Vagina (tissue), 2 donors: ENCODE measurements at regions not wholly inside any gene's neighbourhood (a gene's known extent, or its start where the extent isn't known, plus 50 kb on each side); places are given as distances from the start of the nearest gene placed in this dataset.

Source experiments
- DNase-seq, 2 donors: peaks; one replicate each; pipeline ENCODE4 v3.0.0-alpha.2; 2017; ENCODE audit errors: extremely low spot score in 2 of 2
- H3K27ac ChIP-seq: fragments of 200-600 bp; sonication (generic); one replicate; pipeline ENCODE4 v1.5.1; 2019
- H3K27me3 ChIP-seq: fragments of 200-600 bp; sonication (generic); one replicate; pipeline ENCODE4 v1.5.1; 2019
- H3K36me3 ChIP-seq, 2 donors: fragments of 200-600 bp; sonication (generic); one replicate each; pipeline ENCODE4 v1.5.1; 2017 to 2019
- H3K4me1 ChIP-seq: fragments of 200-600 bp; sonication (generic); one replicate; pipeline ENCODE4 v1.5.1; 2019
- H3K4me3 ChIP-seq, 2 donors: fragments of 200-600 bp; sonication (generic); 1 replicate in 1 of 2; 2 replicates in 1 of 2; pipeline ENCODE4 v1.5.1; 2016 to 2019
- H3K9me3 ChIP-seq: fragments of 200-600 bp; sonication (generic); one replicate; pipeline ENCODE4 v1.5.1; 2019
- CTCF ChIP-seq, 3 experiments: fragments of 450-650 bp in 2 of 3; fragments of 200-600 bp in 1 of 3; sonication (generic) in 1 of 3; IDR thresholded peaks; one replicate each; pipeline ENCODE4 v1.5.1; 2017 to 2019; ENCODE audit warnings: antibody characterized with exemption in 3 of 3, mild to moderate bottlenecking in 2 of 3, moderate library complexity in 2 of 3
- POLR2A ChIP-seq, 2 donors: fragments of 450-650 bp; IDR thresholded peaks; one replicate each; pipeline ENCODE4 v1.6.1; 2017; ENCODE audit warnings: antibody characterized with exemption in 2 of 2, mild to moderate bottlenecking in 2 of 2, moderate library complexity in 2 of 2
- POLR2AphosphoS5 ChIP-seq, 2 donors: sonication (generic); formaldehyde crosslinking; IDR thresholded peaks; one replicate each; pipeline ENCODE4 v1.9.0; 2017; ENCODE audit warnings: antibody characterized with exemption in 2 of 2, mild to moderate bottlenecking in 2 of 2, low read depth in 1 of 2; ENCODE audit not compliant: insufficient read depth in 1 of 2
- intact Hi-C: fragments of 100-400 bp; cut with DNase I; formaldehyde crosslinking; loops from one replicate; pipeline ENCODE4 v1.15.1; 2023

GRCh38 chr16:48008011-48008525 lies 147.7 kb downstream of the ABCC12 start:
- no peaks in the 10 kb centered on the region for H3K36me3 ChIP-seq
- DNase-seq = no peak
- H3K27ac ChIP-seq = no peak overlapping the region
- H3K9me3 ChIP-seq = no peaks in the 10 kb centered on the region
- TF ChIP-seq CTCF (IDR thresholded peaks at IDR 0.05) (no peak), POLR2A (IDR thresholded peaks at IDR 0.05) (no peak), POLR2AphosphoS5 (IDR thresholded peaks at IDR 0.05; ENCODE audit: insufficient read depth in 1 of 2, low read depth in 1 of 2) (no peak)
- H3K27me3 ChIP-seq = no peaks in the 10 kb centered on the region
- no peak overlapping the region for H3K4me3 ChIP-seq
- intact Hi-C loops = no loop called here
- no peaks in the 10 kb centered on the region for H3K4me1 ChIP-seq

- no peak for TF ChIP-seq POLR2A (IDR thresholded peaks at IDR 0.05)
- no peak for TF ChIP-seq CTCF (IDR thresholded peaks at IDR 0.05)
- no peak for TF ChIP-seq POLR2AphosphoS5 (IDR thresholded peaks at IDR 0.05; ENCODE audit: insufficient read depth in 1 of 2, low read depth in 1 of 2)
- no peak overlapping the region for H3K4me3 ChIP-seq
- H3K36me3 ChIP-seq = no peaks in the 10 kb centered on the region
- no peaks in the 10 kb centered on the region for H3K27me3 ChIP-seq
- intact Hi-C loops = no loop called here
- H3K4me1 ChIP-seq = no peaks in the 10 kb centered on the region
- DNase-seq = no peak
- H3K9me3 ChIP-seq = no peaks in the 10 kb centered on the region
- no peak overlapping the region for H3K27ac ChIP-seq
Observed at GRCh38 chr16:48004141-48004695, 151.6 kb downstream of the ABCC12 start.

- TF ChIP-seq POLR2A (IDR thresholded peaks at IDR 0.05) = no peak
- TF ChIP-seq CTCF (IDR thresholded peaks at IDR 0.05) = no peak
- TF ChIP-seq POLR2AphosphoS5 (IDR thresholded peaks at IDR 0.05; ENCODE audit: insufficient read depth in 1 of 2, low read depth in 1 of 2) = no peak
- no peaks in the 10 kb centered on the region for H3K27me3 ChIP-seq
- H3K9me3 ChIP-seq = no peaks in the 10 kb centered on the region
- no peak for DNase-seq
- H3K27ac ChIP-seq = no peak overlapping the region
- intact Hi-C loops = no loop called here
- H3K4me3 ChIP-seq = no peak overlapping the region
- no peaks in the 10 kb centered on the region for H3K36me3 ChIP-seq
- no peaks in the 10 kb centered on the region for H3K4me1 ChIP-seq
Observed at GRCh38 chr16:48003206-48003907, 152.4 kb downstream of the ABCC12 start.

- DNase-seq = no peak
Observed at GRCh38 chr16:48001324-48001895, 154.4 kb downstream of the ABCC12 start.

More at GRCh38 chr16:48001324-48001895, 154.4 kb downstream of the ABCC12 start:
- no peaks in the 10 kb centered on the region for H3K36me3 ChIP-seq
- no peaks in the 10 kb centered on the region for H3K4me1 ChIP-seq
- H3K4me3 ChIP-seq = no peak overlapping the region
- TF ChIP-seq POLR2AphosphoS5 (IDR thresholded peaks at IDR 0.05; ENCODE audit: insufficient read depth in 1 of 2, low read depth in 1 of 2) (no peak), CTCF (IDR thresholded peaks at IDR 0.05) (no peak), POLR2A (IDR thresholded peaks at IDR 0.05) (no peak)
- intact Hi-C loops = no loop called here
- H3K27me3 ChIP-seq = no peaks in the 10 kb centered on the region
- no peak overlapping the region for H3K27ac ChIP-seq
- H3K9me3 ChIP-seq = no peaks in the 10 kb centered on the region
